HG03521 (cell line): ENCODE measurements at regions not wholly inside any gene's neighbourhood (a gene's known extent, or its start where the extent isn't known, plus 50 kb on each side); places are given as distances from the start of the nearest gene placed in this dataset.

Experiments
- ATAC-seq: cut with Tn5 transposase; IDR thresholded peaks from one replicate; pipeline ENCODE4 v1.9.1; 2021; ENCODE audit warnings: mild to moderate bottlenecking, moderate library complexity; ENCODE audit not compliant: unreplicated experiment

- ATAC-seq, result peak; percentile 79
Observed at GRCh38 chr10:110395350-110396283, 90.9 kb upstream of the SMNDC1 start.

- no peak for ATAC-seq
Observed at GRCh38 chr10:110396284-110396651, 91.5 kb upstream of the SMNDC1 start.

- ATAC-seq, result no peak
Observed at GRCh38 chr10:110397856-110398255, 93.1 kb upstream of the SMNDC1 start.

- ATAC-seq, result no peak
Observed at GRCh38 chr10:110398419-110399105, 93.8 kb upstream of the SMNDC1 start.

- no peak for ATAC-seq
Observed at GRCh38 chr10:110399106-110399964, 94.6 kb upstream of the SMNDC1 start.

- no peak for ATAC-seq
Observed at GRCh38 chr10:110399965-110400933, 95.5 kb upstream of the SMNDC1 start.

GRCh38 chr10:110401401-110402076, 96.2 kb upstream of the DUSP5 start:
- no peak for ATAC-seq

GRCh38 chr10:110402077-110402416, 95.7 kb upstream of the DUSP5 start:
- ATAC-seq, result no peak

GRCh38 chr10:110403593-110403992, 94.1 kb upstream of the DUSP5 start:
- ATAC-seq, result no peak

GRCh38 chr10:110404413-110404812, 93.3 kb upstream of the DUSP5 start:
- ATAC-seq, result no peak

- ATAC-seq, result no peak
Observed at GRCh38 chr10:110404825-110405224, 92.9 kb upstream of the DUSP5 start.

GRCh38 chr10:110405380-110405779, 92.3 kb upstream of the DUSP5 start:
- ATAC-seq, result no peak

GRCh38 chr10:110407301-110408170, 90.2 kb upstream of the DUSP5 start:
- ATAC-seq, result no peak

- ATAC-seq, result no peak
Observed at GRCh38 chr10:110408203-110408871, 89.4 kb upstream of the DUSP5 start.

GRCh38 chr10:110408943-110409342, 88.8 kb upstream of the DUSP5 start:
- no peak for ATAC-seq

- ATAC-seq, result no peak
Observed at GRCh38 chr10:110409488-110409887, 88.2 kb upstream of the DUSP5 start.

- ATAC-seq, result peak; percentile 23
Observed at GRCh38 chr10:110409926-110410325, 87.8 kb upstream of the DUSP5 start.
